HCT116 (cell line): ENCODE measurements at regions not wholly inside any gene's neighbourhood (a gene's known extent, or its start where the extent isn't known, plus 50 kb on each side); places are given as distances from the start of the nearest gene placed in this dataset.

Experiments used
- ATAC-seq: fragments of 200-7000 bp; cut with Tn5 transposase; 2 replicates; pipeline ENCODE4 v1.9.1; 2020; ENCODE audit warnings: mild to moderate bottlenecking, moderate library complexity
- BruUV-seq: library from RNA; stranded (reverse); fragments of 400-500 nt; replicated peaks from 2 replicates; lab custom pipeline; 2021; lab: Mats Ljungman, UMichigan
- CTCF ChIA-PET: fragments of 300-600 bp; sonication (Branson Sonifier 250); formaldehyde crosslinking; loops from one replicate; lab custom pipeline; 2021; ENCODE audit warnings: antibody characterized with exemption; lab: Charles Lee
- POLR2A ChIA-PET: fragments of 300-600, 350-600 bp; sonication (Branson Sonifier 250); formaldehyde crosslinking; loops from one replicate; lab custom pipeline; 2021; ENCODE audit warnings: antibody characterized with exemption; lab: Charles Lee
- RAD21 ChIA-PET, 2 experiments: fragments of 300-600 bp; sonication (Branson Sonifier 250); formaldehyde crosslinking; loops; one replicate each; lab custom pipeline; 2023; ENCODE audit warnings: low total read pairs in 2 of 2; ENCODE audit not compliant: uncharacterized antibody in 2 of 2, unreplicated experiment in 2 of 2, low non-redundant PET in 1 of 2; lab: Charles Lee
- DNase-seq: peaks from one replicate; pipeline ENCODE4 v3.0.0-alpha.2; 2010; ENCODE audit warnings: low read depth, low spot score
- H2AFZ ChIP-seq: fragments of 200-600 bp; shearing (Covaris generic), sonication (generic); 2 replicates; pipeline ENCODE4 v1.6.1; 2017; ENCODE audit warnings: low read depth, mixed run types, mixed read lengths, antibody characterized with exemption, low read length; ENCODE audit not compliant: poor library complexity, severe bottlenecking
- H3K27ac ChIP-seq: 2 replicates; pipeline ENCODE4 v1.5.1; 2012; ENCODE audit warnings: low read depth, low read length
- H3K27me3 ChIP-seq: fragments of 200-600 bp; sonication (generic); 2 replicates; pipeline ENCODE4 v1.6.1; 2016; ENCODE audit warnings: mixed run types, low read length, mixed read lengths; ENCODE audit not compliant: insufficient read depth
- H3K36me3 ChIP-seq, 2 experiments: fragments of 200-500 bp in 1 of 2; fragments of 200-600 bp in 1 of 2; sonication (Bioruptor generic) in 1 of 2; sonication (generic) in 1 of 2; 2 replicates each; pipeline versions ENCODE4 v1.5.1 to v1.6.1; 2014 to 2016; ENCODE audit warnings: low read length in 2 of 2, inconsistent platforms in 1 of 2, mixed read lengths in 1 of 2, mixed run types in 1 of 2; ENCODE audit not compliant: insufficient read depth in 2 of 2, control insufficient read depth in 1 of 2
- H3K4me1 ChIP-seq, 2 experiments: fragments of 200-600 bp in 1 of 2; sonication (generic) in 1 of 2; 2 replicates each; pipeline versions ENCODE4 v1.5.1 to v1.6.1; 2012 to 2017; ENCODE audit warnings: low read length in 2 of 2, inconsistent platforms in 1 of 2, mild to moderate bottlenecking in 1 of 2, mixed read lengths in 1 of 2, mixed run types in 1 of 2, moderate library complexity in 1 of 2; ENCODE audit not compliant: insufficient read depth in 2 of 2, control insufficient read depth in 1 of 2
- H3K4me2 ChIP-seq: fragments of 200-600 bp; sonication (generic); 2 replicates; pipeline ENCODE4 v1.6.1; 2017; ENCODE audit warnings: mixed run types, low read length, mixed read lengths
- H3K4me3 ChIP-seq, 2 experiments: fragments of 200-600 bp in 1 of 2; sonication (generic) in 1 of 2; replicated peaks in 1 of 2; 2 replicates each; pipeline ENCODE4 v1.5.1; 2011 to 2016; ENCODE audit warnings: low read length in 2 of 2, control low read depth in 1 of 2, low read depth in 1 of 2, mild to moderate bottlenecking in 1 of 2, mixed read lengths in 1 of 2, mixed run types in 1 of 2
- H3K79me2 ChIP-seq: fragments of 200-600 bp; sonication (generic); 2 replicates; pipeline ENCODE4 v1.6.1; 2017; ENCODE audit warnings: mild to moderate bottlenecking, mixed run types, low read length, moderate library complexity, mixed read lengths; ENCODE audit not compliant: insufficient read depth
- H3K9ac ChIP-seq: fragments of 200-600 bp; sonication (generic); 2 replicates; pipeline ENCODE4 v1.6.1; 2016; ENCODE audit warnings: low read length, mixed read lengths
- H3K9me2 ChIP-seq: fragments of 200-600 bp; sonication (generic), shearing (Covaris generic); 2 replicates; pipeline ENCODE4 v1.6.1; 2017; ENCODE audit warnings: mixed run types, mild to moderate bottlenecking, moderate library complexity; ENCODE audit not compliant: insufficient read depth
- H3K9me3 ChIP-seq, 2 experiments: fragments of 200-500 bp in 1 of 2; fragments of 200-600 bp in 1 of 2; sonication (Bioruptor generic) in 1 of 2; sonication (generic) in 1 of 2; 2 replicates each; pipeline ENCODE4 v1.6.1; 2014 to 2017; ENCODE audit warnings: low read length in 2 of 2, mixed read lengths in 2 of 2, inconsistent platforms in 1 of 2, low read depth in 1 of 2, mild to moderate bottlenecking in 1 of 2, mixed run types in 1 of 2, moderate library complexity in 1 of 2; ENCODE audit not compliant: control insufficient read depth in 1 of 2, insufficient read depth in 1 of 2
- H4K20me1 ChIP-seq: fragments of 200-600 bp; sonication (generic), shearing (Covaris generic); 2 replicates; pipeline ENCODE4 v1.6.1; 2017; ENCODE audit warnings: mixed run types, mild to moderate bottlenecking, moderate library complexity; ENCODE audit not compliant: insufficient read depth
- EZH2 ChIP-seq: fragments of 200-600 bp; sonication (generic); IDR thresholded peaks from 2 replicates; pipeline ENCODE4 v1.6.1; 2017; ENCODE audit warnings: antibody characterized with exemption, mixed run types
- FOSL1 ChIP-seq: IDR thresholded peaks from 2 replicates; pipeline ENCODE4 v1.6.1; 2012; ENCODE audit warnings: low read depth
- JUND ChIP-seq: IDR thresholded peaks from 2 replicates; pipeline ENCODE4 v1.6.1; 2012
- MAX ChIP-seq: IDR thresholded peaks from 2 replicates; pipeline ENCODE4 v1.6.1; 2012
- POLR2A ChIP-seq: IDR thresholded peaks from 2 replicates; pipeline ENCODE4 v1.7.0; 2011; ENCODE audit warnings: borderline replicate concordance; ENCODE audit not compliant: insufficient read depth, insufficient read length; ENCODE audit errors: extremely low read depth
- RAD21 ChIP-seq: IDR thresholded peaks from 2 replicates; pipeline ENCODE4 v1.6.1; 2012; ENCODE audit warnings: low read depth, mild to moderate bottlenecking
- REST ChIP-seq: IDR thresholded peaks from 2 replicates; pipeline ENCODE4 v1.6.1; 2012; ENCODE audit warnings: low read depth
- SRF ChIP-seq: IDR thresholded peaks from 2 replicates; pipeline ENCODE4 v1.6.1; 2012; ENCODE audit warnings: low read depth
- ZBTB33 ChIP-seq: IDR thresholded peaks from 2 replicates; pipeline ENCODE4 v1.6.1; 2011; ENCODE audit warnings: mild to moderate bottlenecking, low read length, moderate library complexity; ENCODE audit not compliant: insufficient replicate concordance; ENCODE audit errors: extremely low read depth
- ZFX ChIP-seq: fragments of 450-650 bp; IDR thresholded peaks from 2 replicates; pipeline ENCODE4 v1.6.1; 2017
- ZNF274 ChIP-seq: fragments of 200-500 bp; sonication (Bioruptor generic); IDR thresholded peaks from 2 replicates; pipeline ENCODE4 v1.6.1; 2014; ENCODE audit warnings: mild to moderate bottlenecking, low read depth, low read length, inconsistent platforms
- intact Hi-C: fragments of 100-400 bp; cut with micrococcal nuclease; formaldehyde crosslinking; loops from 2 replicates; pipeline ENCODE4 v1.10.0; 2022

GRCh38 chrX:42902513-42902912, 124.5 kb upstream of the PPP1R2C start:
- H3K27ac ChIP-seq, result no peak overlapping the region
- H3K4me3 ChIP-seq, result no peak overlapping the region
- no peaks in the 10 kb centered on the region for H3K9me3 ChIP-seq
- no peaks in the 10 kb centered on the region for H3K9me2 ChIP-seq
- intact Hi-C loops, result no loop called here
- BruUV-seq, result no TSS peak
- no peak overlapping the region for H3K4me2 ChIP-seq
- H4K20me1 ChIP-seq, result no peaks in the 10 kb centered on the region
- ChIA-PET RAD21 (no interaction called here), POLR2A (no interaction called here), CTCF (no interaction called here)
- no peaks in the 10 kb centered on the region for H3K4me1 ChIP-seq
- H3K36me3 ChIP-seq, result no peaks in the 10 kb centered on the region
- H3K79me2 ChIP-seq, result no peaks in the 10 kb centered on the region
- no peaks in the 10 kb centered on the region for H3K27me3 ChIP-seq
- no peak overlapping the region for H3K9ac ChIP-seq
- no peak for DNase-seq
- TF ChIP-seq EZH2, result no peak
- TF ChIP-seq ZNF274, result no peak
- TF ChIP-seq REST, result no peak
- ATAC-seq, result no peak
- no peak overlapping the region for H2AFZ ChIP-seq

GRCh38 chrX:42920752-42921151, 142.8 kb upstream of the PPP1R2C start:
- DNase-seq, result no peak
- H3K4me1 ChIP-seq, result no peaks in the 10 kb centered on the region
- no peaks in the 10 kb centered on the region for H3K9me3 ChIP-seq
- intact Hi-C loops, result no loop called here
- no peak overlapping the region for H3K4me3 ChIP-seq
- no peaks in the 10 kb centered on the region for H3K36me3 ChIP-seq
- no peak overlapping the region for H3K4me2 ChIP-seq
- H4K20me1 ChIP-seq, result no peaks in the 10 kb centered on the region
- no TSS peak for BruUV-seq
- no peak overlapping the region for H3K9ac ChIP-seq
- no peak overlapping the region for H3K27ac ChIP-seq
- H3K79me2 ChIP-seq, result no peaks in the 10 kb centered on the region
- ChIA-PET CTCF (no interaction called here), POLR2A (no interaction called here), RAD21 (no interaction called here)
- no peak for ATAC-seq
- H2AFZ ChIP-seq, result no peak overlapping the region
- no peaks in the 10 kb centered on the region for H3K27me3 ChIP-seq
- no peaks in the 10 kb centered on the region for H3K9me2 ChIP-seq
- TF ChIP-seq REST (no peak), MAX (no peak), ZBTB33 (no peak), SRF (no peak), ZFX (no peak), RAD21 (no peak), FOSL1 (no peak), JUND (no peak), POLR2A (no peak)
